Midbrain (tissue), 1 donor: ENCODE measurements at regions not wholly inside any gene's neighbourhood (a gene's known extent, or its start where the extent isn't known, plus 50 kb on each side); places are given as distances from the start of the nearest gene placed in this dataset.
"Not testable (repeated sequence)": the region's sequence is repeated elsewhere in the genome, so short reads cannot be mapped to it uniquely, and the experiment has no call there.

Experiments
- DNase-seq: peaks from one replicate; lab custom pipeline; 2025; lab: John Stamatoyannopoulos, UW

DNA sequence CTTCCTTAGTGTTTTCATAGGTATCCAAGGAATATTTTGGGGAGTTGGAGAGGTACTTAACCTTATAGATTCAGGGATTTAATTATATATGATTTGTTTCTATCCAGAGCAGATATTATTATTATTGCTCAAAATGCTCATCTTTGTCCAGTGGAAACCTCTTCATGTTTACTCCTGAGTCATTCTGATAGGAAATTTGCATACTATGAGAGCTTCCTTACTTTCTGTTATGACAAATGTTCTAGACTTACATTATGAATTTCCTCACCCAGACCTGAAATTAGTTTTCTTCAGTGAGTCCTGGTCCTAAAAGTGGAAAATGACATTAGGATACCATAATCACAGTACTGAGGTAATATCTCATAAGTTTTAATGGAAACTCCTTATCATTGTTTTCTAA is 57.5 kb upstream of the PLPPR5 start:
- DNase-seq = no peak

DNA sequence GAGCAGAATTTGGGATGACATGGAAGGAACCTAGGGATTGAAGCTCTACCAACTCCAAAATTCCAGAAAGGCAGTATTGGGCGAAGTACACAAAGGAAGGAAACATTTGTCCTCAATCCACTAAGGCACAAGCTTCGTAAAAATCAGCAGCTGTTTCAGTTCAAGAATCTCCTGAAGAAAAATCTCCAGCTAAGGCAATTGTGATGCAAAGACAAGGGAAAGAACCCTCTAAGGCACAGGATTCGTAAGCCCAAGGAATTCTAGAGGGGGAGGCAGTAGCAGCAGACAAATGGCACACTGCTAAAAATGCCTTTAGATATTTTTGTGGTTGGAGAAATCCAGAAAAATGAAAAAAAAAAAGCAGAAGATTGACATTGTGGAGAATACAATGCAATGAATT is 64.5 kb upstream of the PLPPR5 start:
- no peak for DNase-seq

DNA sequence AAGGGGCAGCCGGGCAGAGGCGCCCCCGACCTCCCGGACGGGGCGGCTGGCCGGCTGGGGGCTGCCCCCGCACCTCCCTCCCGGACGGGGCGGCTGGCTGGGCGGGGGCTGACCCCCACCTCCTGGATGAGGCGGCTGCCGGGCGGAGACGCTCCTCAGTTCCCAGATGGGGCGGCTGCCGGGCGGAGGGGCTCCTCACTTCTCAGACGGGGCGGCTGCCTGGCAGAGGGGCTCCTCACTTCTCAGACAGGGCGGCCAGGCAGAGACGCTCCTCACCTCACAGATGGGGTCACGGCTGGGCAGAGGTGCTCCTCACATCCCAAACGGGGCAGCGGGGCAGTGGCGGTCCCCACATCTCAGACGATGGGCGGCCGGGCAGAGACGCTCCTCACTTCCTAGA is 73.9 kb upstream of the PLPPR5 start:
- not testable (repeated sequence) for DNase-seq

DNA sequence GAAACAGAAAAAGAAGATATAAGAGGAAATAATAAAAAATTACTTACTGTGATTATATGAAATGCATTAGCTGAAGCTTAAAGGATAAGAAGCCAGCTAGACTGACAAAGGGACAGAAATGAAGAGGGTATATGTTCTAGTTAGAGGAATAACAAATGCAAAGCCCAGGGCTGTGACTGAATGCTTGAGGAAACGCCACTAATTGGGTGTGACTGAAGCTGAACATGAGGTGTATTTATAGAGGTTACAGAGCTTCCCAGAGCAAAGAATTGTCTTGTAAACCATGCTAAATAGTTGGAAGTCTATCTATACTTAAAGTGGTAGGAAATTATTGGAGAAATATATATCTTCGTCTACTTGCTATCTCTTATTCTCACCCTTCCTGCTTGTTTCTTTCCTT is 77.7 kb upstream of the PLPPR5 start:
- no peak for DNase-seq

DNA sequence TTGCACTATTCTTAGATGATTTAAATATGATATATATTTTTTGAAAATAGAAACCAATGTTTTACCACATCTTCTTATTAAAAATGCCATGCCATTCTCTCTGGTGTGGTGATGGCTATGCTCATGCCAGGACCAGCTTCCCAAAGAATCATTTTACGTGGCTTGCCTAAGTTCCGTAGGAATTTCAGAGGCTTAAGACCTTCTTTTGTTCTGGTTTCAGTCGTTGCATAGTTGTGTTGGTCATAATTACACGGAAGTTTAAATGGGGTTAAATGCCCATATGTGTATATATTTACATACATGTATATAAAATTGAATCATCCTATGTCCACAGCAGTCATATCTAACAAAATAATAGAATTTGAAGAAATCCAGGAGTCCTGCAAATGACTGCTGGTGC is 78.7 kb upstream of the PLPPR5 start:
- no peak for DNase-seq

DNA sequence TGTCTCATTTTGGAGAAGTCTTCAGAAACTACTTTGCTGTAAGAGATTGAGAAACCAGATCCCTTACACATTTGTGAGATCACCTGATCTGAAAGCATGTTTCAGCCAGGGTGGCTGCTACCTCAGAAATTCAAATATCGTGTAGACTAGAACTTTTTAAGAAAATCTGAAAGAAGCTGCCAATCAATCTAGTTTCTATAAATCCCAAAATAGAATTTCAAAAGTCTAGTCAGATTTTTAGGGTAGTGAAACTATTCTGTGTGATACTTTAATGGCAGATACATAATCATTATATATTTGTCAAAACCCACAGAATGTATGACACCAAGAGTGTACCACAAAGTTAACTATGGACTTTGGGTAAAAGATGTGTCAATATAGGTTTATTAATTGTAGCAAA is 79.9 kb upstream of the PLPPR5 start:
- DNase-seq = no peak

DNA sequence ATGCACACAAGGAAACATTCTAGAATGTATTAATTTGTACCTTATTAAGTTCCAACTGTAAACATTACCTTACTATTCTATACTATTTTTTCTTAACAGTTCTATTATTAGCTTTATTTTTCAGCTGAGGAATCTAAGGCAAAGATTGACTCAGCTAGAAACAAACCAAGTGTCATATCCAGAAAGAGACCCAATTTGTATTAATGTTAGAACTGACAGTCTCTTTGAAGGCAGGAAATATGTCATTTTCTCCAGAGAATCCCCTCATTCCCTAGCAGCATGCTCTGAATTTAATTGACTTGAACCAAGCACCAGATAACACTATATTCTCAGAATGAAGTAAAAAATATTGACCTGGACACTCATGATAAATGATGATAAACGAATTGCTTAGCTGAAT is 81.4 kb upstream of the PLPPR5 start:
- DNase-seq = no peak

DNA sequence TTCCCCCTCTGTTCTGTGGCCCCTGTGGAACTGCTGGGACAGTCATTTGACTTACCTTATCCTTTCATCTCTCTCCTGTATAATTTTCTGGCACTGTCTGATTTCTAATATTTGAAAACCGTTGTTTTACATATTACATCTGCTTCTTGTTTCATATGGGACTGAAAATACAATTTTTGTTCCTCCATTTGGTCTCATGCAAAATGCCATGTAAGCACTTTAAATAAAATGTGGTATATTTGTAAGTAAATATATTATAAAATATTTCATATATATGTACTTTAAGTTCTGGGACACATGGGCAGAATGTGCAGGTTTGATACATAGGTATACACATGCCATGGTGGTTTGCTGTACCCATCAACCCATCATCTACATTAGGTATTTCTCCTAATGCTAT is 93.9 kb upstream of the PLPPR5 start:
- DNase-seq = no peak

DNA sequence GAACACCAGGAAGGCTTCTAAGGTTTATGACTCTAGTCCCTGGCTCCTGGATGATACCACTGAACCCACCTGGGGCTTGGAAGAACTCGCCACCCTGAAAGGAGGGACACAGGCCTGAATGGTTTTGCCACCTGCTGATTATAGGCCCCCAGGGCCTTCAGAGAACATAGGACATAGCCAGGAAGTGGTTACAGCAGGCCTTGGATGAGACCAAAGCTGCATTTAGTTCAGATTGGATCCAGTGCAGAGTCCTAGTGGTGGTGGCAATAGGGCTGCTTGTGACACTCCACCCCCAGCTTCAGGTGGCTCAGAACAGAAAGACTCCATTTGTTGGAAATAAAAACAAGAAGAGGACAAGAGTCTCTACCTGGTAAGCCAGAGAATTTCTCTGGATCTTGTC is 101.6 kb upstream of the PLPPR5 start:
- no peak for DNase-seq

DNA sequence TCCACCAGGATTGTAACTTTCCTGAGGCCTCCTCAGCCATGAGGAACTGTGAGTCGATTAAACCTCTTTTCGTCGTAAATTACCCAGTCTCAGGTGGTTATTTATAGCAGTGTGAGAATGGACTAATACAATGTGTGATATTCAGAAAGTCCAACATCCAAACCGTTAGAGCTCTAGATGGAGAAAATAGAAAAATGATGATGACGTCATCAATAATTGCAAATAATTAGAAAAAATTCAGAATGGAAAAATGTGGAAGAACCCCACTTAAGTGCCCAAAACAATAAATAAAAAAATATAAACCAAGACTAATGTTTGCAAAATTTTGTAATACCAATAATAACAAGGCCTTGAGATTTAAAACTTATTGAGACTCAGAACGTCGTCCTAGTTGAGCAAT is 103.0 kb upstream of the PLPPR5 start:
- no peak for DNase-seq

DNA sequence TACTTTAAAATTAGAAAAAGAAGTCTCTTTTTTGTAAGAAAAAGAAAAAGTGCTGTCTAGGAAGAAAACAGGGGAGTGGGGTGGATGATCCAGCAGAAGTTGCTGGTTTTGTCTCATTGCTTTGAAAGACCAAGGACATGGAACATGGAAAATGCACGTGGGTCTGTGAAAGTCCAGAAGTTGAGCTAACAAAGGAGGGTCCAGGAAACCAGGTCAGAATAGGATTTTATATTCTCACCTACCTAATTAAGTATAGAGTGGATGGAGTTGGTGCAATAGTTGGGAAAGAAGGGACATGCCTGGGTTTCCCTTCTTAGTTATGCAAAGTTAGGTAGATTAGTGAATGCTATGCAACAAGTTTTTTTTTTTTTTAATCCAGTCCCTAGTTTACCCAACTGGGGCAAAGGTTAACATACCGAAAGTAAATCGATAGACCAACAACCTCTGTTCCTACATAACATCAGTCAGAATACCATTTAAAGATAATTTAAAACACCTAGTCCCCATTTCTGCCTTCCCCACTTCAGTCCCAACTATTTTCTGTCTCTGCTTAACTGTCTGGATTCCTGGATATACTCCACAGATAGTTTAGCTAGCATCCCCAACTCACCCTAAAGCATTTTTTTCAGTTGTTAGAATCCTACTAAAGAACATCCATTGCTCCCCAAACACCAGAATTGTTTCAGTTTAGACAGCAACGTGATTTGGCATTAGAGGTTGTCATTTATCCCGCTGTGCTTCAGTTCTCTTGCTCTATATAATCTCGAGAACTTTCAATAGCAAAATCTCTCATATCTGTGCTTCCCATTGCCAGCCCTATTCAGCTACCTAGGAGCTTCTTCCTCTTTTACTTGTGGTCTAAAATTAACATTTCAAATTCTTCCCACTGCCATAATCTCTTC is 105.7 kb upstream of the PLPPR5 start:
- DNase-seq = no peak

DNA sequence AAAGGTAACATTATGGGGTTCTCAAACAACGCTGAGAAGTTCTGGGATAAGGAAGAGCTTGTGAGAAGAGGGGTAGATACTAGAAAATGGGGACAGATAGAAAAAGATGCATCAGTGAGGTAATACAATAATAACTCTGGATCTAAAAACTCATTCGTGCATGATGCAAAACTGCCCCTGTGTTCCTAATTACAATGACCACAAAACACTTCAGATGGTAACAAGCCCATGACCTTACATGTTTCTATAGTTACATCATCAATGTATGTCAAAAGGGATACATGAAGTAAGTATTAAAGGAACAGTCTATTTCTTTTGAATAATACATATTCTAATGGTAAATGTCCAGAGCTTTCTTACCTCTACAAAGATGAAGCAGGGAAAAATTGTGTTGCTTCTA is 110.6 kb upstream of the PLPPR5 start:
- DNase-seq = no peak

DNA sequence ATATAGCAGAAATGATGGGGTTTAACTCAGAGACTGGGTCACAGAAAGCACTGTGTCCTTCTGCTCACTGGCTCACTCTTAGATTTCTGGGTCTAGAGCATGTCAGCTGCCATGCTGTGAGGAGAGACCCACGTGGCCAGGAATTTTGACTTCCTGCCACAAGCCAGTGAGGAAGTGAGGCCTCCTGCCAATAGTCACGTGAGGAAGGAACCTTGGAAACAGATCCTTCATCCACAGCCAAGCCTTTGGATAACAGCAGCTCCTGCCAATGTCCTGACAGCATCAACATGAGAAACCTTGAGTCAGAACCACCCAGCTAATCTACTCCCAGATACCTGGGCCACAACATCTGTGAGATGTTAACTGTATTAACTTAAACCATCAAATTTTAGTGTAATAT is 114.5 kb upstream of the PLPPR5 start:
- no peak for DNase-seq

DNA sequence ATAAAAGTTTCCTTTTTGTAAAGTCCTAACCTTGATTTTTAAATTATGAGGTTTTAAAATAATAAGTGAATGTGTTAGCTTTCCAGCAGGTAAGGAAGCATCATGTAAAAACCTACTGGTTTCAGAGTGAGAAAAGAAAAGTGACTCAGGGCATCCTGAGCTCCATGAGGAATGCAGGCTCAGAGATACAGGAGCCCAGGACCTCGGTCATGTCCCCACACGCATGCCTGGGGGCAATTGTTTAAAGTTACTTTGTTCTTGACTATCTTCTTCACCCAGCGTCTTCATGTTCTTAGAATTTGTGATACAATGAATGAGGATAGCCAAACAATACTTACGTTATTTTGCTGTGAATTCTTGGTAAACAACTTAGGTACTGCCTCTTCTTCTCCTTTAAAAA is 117.4 kb upstream of the PLPPR5 start:
- DNase-seq = no peak

DNA sequence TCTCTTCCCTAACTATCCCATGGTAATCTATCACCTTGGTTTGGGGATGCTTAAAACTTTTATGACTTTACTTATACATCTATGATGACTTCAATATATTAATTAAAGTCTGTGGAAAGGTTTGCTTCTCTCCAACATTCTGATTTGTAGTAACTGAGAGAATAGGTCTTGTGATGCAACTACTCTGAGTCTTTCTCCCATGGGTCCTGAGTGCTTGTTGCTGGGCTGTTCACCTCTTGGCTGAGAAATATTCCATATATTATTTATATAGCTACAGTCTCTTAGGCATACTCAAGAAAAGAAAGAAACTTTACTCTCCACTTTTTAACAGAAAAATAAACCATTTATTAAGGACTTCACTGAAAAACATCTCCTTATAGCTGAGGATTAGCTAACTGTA is 119.3 kb upstream of the PLPPR5 start:
- no peak for DNase-seq

DNA sequence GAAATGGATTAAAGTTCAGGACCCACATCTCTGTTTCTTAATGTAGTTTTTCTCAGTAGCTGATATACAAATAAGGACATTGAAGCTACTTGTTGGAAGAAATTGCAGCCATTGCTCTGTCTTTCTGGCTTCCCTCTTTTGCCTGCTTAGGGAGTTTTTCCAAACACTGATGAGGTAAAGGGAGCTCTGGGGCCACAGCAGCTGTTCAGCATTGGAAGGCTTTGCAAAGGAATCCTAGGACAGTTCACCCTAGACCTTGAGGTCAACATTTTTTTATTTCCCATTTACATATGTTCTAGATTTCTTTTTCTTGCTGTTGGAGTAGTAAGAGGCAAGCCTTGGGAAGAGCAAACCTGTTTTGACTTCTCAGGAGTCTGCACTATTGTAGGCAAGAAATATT is 126.9 kb upstream of the PLPPR5 start:
- DNase-seq = no peak

DNA sequence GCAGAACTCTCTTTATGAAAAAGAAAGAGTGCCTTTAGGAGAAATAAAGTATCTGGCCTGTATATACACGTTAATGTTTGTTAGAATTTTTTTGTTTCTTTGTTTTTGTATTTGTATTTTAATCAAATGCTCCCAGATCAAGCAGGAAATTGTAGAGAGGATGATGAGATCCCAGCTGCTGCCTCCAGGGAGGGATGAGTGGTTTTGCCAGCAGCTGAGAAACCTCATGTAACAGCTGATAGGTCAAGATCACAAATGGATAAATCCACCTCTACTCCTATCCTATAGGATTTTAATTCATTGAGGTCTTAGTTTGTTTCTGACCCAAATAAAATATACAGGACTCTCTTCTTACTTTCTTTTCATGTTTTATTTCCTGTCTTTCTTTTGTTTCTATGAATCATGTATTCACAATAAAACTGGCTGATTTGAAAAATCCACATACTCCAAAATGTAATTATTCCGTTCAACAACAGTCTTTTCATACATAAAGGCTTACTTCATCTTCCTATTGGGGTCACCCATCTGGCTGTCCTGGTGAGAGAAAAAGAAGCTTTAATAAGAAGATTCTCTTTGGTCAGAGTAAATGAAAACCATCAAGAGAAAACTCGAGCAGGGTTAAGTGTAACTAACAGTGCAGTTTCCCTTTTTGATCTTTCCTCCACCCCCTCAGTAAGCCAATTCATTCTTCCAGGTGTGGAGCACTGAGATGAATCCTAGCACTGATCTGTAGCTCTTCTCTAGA is 129.3 kb upstream of the PLPPR5 start:
- DNase-seq = no peak

DNA sequence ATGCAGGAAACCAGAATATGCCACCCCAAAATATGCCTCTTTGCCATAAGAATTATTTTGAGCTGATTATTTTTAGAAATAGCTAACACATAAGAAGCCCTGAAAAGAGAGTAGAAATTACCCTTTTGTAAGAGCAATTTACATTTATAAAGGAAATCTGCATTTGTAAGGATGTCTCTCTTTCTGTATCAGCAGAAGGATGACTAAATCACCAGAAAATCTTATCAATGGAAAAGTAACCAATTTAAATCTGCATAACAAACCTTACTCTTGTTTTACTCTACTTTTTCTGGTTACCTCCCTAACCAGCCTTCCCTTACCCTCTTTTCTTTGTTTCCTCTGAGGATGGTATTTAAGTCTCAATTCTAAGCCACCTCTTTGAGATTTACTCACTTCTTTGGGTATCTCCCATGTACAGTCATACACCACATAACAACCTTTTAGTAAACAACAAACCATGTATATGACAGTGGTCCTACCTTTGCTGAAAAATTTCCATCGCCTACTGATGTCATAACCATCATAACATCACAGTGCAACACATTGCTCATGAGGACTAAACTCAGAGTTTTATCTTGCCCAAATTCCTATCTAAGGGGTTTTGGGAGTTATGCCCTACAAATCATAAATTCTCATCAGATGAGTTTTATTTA is 126.6 kb upstream of the PLPPR4 start:
- no peak for DNase-seq

DNA sequence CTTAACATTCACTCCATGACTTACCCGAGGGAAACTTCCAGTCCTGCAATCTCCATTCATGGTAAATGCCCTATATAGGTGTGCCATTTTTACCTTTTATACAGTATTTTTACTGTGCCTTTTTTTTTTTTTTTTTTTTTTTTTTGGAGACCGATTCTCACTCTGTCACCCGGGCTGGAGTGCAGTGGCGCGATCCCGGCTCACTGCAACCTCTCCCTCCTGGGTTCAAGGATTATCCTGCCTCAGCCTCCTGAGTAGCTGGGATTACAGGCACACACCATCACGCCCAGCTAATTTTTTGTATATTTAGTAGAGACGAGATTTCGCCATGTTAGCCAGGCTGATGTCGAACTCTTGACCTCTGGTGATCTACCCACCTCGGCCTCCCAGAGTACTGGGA is 124.4 kb upstream of the PLPPR4 start:
- DNase-seq = no peak

DNA sequence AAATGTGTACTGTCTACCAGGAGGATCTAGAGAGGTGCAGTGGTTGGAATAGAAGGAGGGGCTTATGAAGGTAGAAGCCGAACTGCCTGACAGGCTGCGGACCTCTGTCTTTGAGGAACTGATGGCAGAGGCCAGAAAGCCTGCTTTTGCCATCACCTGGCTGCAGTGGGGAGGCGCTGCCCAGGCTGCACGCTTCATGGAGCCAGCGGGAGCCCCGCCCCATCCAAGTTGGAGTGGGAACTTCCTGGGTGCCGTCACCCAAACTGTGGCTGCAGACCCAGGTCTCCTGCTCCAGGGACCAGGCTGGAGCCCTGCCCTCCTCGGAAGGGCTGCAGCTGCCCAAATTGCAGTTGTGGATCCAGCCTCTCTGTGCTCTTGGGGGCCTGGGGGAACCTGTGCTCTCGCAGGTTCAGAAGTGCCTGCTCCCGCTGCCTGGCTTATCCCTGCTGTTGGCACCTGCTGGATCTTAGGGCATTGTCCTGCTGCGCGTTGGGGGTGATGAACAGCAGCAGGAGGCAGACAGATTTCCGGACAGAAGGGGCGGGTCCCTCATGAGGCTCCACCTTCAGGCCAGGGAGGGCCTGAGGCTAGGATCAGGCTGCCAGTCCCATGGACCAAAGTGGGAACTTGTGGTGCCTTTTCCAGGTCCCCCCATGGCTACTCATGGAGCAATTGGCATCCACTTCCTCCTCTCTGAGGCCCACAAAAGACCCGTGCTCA is 118.0 kb upstream of the PLPPR4 start:
- DNase-seq = no peak

DNA sequence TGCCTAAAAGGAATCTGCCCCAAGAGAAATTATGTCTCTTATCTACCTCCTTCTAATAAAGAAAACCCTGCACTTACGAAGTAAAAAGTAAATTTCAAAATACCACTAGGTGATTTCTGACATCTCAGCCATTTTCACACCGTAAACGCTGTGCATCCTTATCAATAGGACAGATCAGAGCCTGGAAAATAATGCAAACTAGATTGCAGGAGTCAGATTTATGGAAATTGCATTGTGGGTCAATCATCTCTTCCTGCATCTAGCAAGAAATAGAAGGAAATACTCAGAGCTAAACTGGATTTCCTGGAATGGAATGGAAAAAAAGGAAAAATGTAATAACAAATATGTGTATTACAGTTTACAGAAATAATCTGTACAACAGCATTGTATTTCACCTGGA is 114.3 kb upstream of the PLPPR4 start:
- DNase-seq = no peak

DNA sequence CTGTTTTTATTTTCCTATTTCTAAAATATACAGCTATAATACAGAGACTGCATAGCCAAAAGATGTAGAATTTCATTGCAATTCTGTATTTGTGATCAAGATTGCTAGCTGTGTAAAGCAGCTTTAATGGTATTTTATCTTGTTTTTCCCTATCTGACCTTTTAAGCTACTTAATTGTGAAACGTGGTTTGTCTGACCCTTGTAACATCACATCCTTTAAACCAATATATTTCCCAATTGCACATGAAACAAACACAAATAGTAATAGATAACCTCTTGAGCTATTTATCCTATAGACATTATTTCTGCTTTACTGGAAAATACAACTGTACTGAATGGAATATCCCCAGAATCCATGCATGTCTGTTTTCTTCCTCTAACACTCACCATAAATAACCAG is 112.2 kb upstream of the PLPPR4 start:
- no peak for DNase-seq
